CD14-positive monocyte (primary cell): ENCODE measurements at regions not wholly inside any gene's neighbourhood (a gene's known extent, or its start where the extent isn't known, plus 50 kb on each side); places are given as distances from the start of the nearest gene placed in this dataset.
A peak's percentile ranks its signal among the peaks of the same experiment; 100 is the strongest.

Experiments used
- DNase-seq, 3 donors: peaks; one replicate each; pipeline ENCODE4 v3.0.0-alpha.2; 2011 to 2022
- H2AFZ ChIP-seq: 2 replicates; pipeline ENCODE4 v1.6.0; 2012; ENCODE audit warnings: mild to moderate bottlenecking, low read depth, low read length, inconsistent platforms; ENCODE audit not compliant: insufficient read depth, poor library complexity, severe bottlenecking
- H3K27ac ChIP-seq, 2 donors: 1 replicate in 1 of 2; 2 replicates in 1 of 2; pipeline ENCODE4 v1.5.1; 2012 to 2013; ENCODE audit warnings: low read length in 2 of 2, control low read depth in 1 of 2, inconsistent platforms in 1 of 2, low read depth in 1 of 2, mild to moderate bottlenecking in 1 of 2
- H3K27me3 ChIP-seq, 2 donors: one replicate each; pipeline versions ENCODE4 v1.6.0 to v1.6.1; 2011 to 2013; ENCODE audit warnings: low read length in 2 of 2; ENCODE audit not compliant: control insufficient read depth in 2 of 2, insufficient read depth in 2 of 2
- H3K36me3 ChIP-seq, 2 donors: replicated peaks in 1 of 2; 1 replicate in 1 of 2; 2 replicates in 1 of 2; pipeline versions ENCODE4 v1.5.1 to v1.6.1; 2012 to 2013; ENCODE audit warnings: low read length in 2 of 2, control low read depth in 1 of 2, inconsistent platforms in 1 of 2, mild to moderate bottlenecking in 1 of 2; ENCODE audit not compliant: insufficient read depth in 2 of 2, control insufficient read depth in 1 of 2
- H3K4me1 ChIP-seq, 2 donors: 1 replicate in 1 of 2; 2 replicates in 1 of 2; pipeline versions ENCODE4 v1.5.1 to v1.6.1; 2012 to 2013; ENCODE audit warnings: low read length in 2 of 2, control low read depth in 1 of 2, inconsistent platforms in 1 of 2, mild to moderate bottlenecking in 1 of 2, moderate library complexity in 1 of 2; ENCODE audit not compliant: insufficient read depth in 2 of 2, control insufficient read depth in 1 of 2
- H3K4me2 ChIP-seq: replicated peaks from 2 replicates; pipeline ENCODE3; 2012; ENCODE audit warnings: low read length, moderate library complexity, mild to moderate bottlenecking; ENCODE audit not compliant: poor library complexity, severe bottlenecking; ENCODE audit errors: extremely low read depth
- H3K4me3 ChIP-seq, 3 experiments: fragments of 200-600 bp in 1 of 3; sonication (generic) in 1 of 3; replicated peaks in 1 of 3; 1 replicate in 2 of 3; 2 replicates in 1 of 3; pipeline ENCODE4 v1.5.1; 2011 to 2013; ENCODE audit warnings: low read length in 3 of 3, mild to moderate bottlenecking in 3 of 3, control low read depth in 2 of 3, low read depth in 2 of 3, inconsistent platforms in 1 of 3, moderate library complexity in 1 of 3
- H3K79me2 ChIP-seq: 2 replicates; pipeline ENCODE4 v1.6.0; 2012; ENCODE audit warnings: mild to moderate bottlenecking, control low read depth, inconsistent platforms, low read length, moderate library complexity; ENCODE audit not compliant: insufficient read depth
- H3K9ac ChIP-seq: 2 replicates; pipeline ENCODE4 v1.6.0; 2017; ENCODE audit warnings: low read length, mild to moderate bottlenecking; ENCODE audit not compliant: insufficient read depth, poor library complexity, severe bottlenecking
- H3K9me3 ChIP-seq, 2 donors: replicated peaks in 1 of 2; 1 replicate in 1 of 2; 2 replicates in 1 of 2; pipeline versions ENCODE4 v1.5.1 to v1.6.1; 2012 to 2013; ENCODE audit warnings: low read length in 2 of 2, control low read depth in 1 of 2; ENCODE audit not compliant: control insufficient read depth in 1 of 2, insufficient read depth in 1 of 2
- H4K20me1 ChIP-seq: 2 replicates; pipeline ENCODE4 v1.6.0; 2012; ENCODE audit warnings: mild to moderate bottlenecking, low read length, control low read depth, moderate library complexity; ENCODE audit not compliant: insufficient read depth
- H3K27ac Mint-ChIP-seq, 7 donors: one replicate each; pipeline ENCODE4 v1.8.0; 2020; ENCODE audit warnings: mild to moderate bottlenecking in 7 of 7, mixed read lengths in 7 of 7, moderate library complexity in 6 of 7, inconsistent platforms in 2 of 7
- H3K27me3 Mint-ChIP-seq, 3 donors: one replicate each; pipeline ENCODE4 v1.8.0; 2021 to 2022; ENCODE audit warnings: low read depth in 3 of 3, mild to moderate bottlenecking in 3 of 3, mixed read lengths in 3 of 3, moderate library complexity in 3 of 3, inconsistent platforms in 1 of 3
- H3K36me3 Mint-ChIP-seq, 2 donors: one replicate each; pipeline ENCODE4 v1.8.0; 2020; ENCODE audit warnings: mixed read lengths in 2 of 2, inconsistent platforms in 1 of 2, mild to moderate bottlenecking in 1 of 2
- H3K4me1 Mint-ChIP-seq: one replicate; pipeline ENCODE4 v1.8.0; 2020; ENCODE audit warnings: mild to moderate bottlenecking, mixed read lengths
- H3K4me3 Mint-ChIP-seq, 2 donors: one replicate each; pipeline ENCODE4 v1.8.0; 2020; ENCODE audit warnings: mild to moderate bottlenecking in 2 of 2, mixed read lengths in 2 of 2, moderate library complexity in 1 of 2
- H3K9me3 Mint-ChIP-seq, 7 donors: one replicate each; pipeline ENCODE4 v1.8.0; 2020 to 2022; ENCODE audit warnings: mixed read lengths in 7 of 7, mild to moderate bottlenecking in 6 of 7, moderate library complexity in 6 of 7, inconsistent platforms in 2 of 7
- WGBS: methylation state at CpG from one replicate; pipeline ENCODE4 v1.1.5; 2013; ENCODE audit warnings: missing lambda C conversion rate; ENCODE audit not compliant: insufficient coverage; 5-methylcytosine and 5-hydroxymethylcytosine counted together
- intact Hi-C, 2 donors: fragments of 100-400 bp; cut with micrococcal nuclease; formaldehyde crosslinking; loops; one replicate each; pipeline versions ENCODE4 v1.15.0 to v1.15.1; 2023
- TF ChIP-seq, protein P1 (sequence below): fragments of 200-600 bp; IDR thresholded peaks from one replicate; pipeline ENCODE4 v1.8.0; 2022; ENCODE audit warnings: antibody characterized with exemption, mild to moderate bottlenecking

DNA sequence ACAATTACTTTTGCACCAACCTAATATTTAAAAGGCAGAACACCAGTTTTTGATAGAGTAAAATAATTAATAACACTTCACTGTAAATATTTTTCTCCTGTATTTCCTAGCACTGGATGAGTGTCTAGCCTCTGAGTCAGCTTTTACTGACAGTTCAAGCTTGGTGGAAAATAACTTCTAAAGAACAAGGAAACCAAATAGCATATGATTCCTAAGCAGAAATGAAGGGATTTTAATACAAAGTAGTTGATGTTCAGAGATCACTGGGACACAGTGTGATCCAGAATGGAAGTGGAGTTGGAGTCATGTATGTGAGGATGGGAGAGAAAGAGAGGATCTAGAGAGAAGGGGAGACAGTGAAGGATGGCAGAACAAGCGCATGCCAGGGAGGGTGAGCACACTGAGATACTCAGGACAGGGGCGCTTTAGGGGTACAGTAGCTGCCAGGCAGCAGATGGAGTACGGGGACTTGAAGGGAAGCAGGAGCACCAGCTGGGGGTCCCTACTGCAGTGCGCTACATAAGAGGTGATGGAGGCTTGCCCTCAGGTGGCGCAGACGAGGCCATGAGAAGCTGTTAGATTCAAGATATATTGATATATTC, 117.9 kb upstream of the KLF6 start:
- Histone ChIP-seq H2AFZ (no peak overlapping the region), H3K4me2 (no peak overlapping the region), H4K20me1 (no peaks in the 10 kb centered on the region), H3K79me2 (no peaks in the 10 kb centered on the region), H3K9me3 (no peaks in the 10 kb centered on the region), H3K4me3 (no peak overlapping the region), H3K36me3 (no peaks in the 10 kb centered on the region), H3K27me3 (no peaks in the 10 kb centered on the region), H3K27ac (peak overlapping the region in 1 of 2 donors; percentile 63), H3K9ac (no peak overlapping the region), H3K4me1 (no peaks in the 10 kb centered on the region)
- 100% methylated on average over 3 of the region's 6 CpGs for WGBS
- H3K9me3 Mint-ChIP-seq: peaks cover 0 to 3% (median 0%) of the 10 kb centered on the region in 7 donors
- no peaks in the 10 kb centered on the region for H3K36me3 Mint-ChIP-seq
- intact Hi-C loops: no loop called here
- no peak overlapping the region for H3K4me3 Mint-ChIP-seq
- TF ChIP-seq, protein P1, sequence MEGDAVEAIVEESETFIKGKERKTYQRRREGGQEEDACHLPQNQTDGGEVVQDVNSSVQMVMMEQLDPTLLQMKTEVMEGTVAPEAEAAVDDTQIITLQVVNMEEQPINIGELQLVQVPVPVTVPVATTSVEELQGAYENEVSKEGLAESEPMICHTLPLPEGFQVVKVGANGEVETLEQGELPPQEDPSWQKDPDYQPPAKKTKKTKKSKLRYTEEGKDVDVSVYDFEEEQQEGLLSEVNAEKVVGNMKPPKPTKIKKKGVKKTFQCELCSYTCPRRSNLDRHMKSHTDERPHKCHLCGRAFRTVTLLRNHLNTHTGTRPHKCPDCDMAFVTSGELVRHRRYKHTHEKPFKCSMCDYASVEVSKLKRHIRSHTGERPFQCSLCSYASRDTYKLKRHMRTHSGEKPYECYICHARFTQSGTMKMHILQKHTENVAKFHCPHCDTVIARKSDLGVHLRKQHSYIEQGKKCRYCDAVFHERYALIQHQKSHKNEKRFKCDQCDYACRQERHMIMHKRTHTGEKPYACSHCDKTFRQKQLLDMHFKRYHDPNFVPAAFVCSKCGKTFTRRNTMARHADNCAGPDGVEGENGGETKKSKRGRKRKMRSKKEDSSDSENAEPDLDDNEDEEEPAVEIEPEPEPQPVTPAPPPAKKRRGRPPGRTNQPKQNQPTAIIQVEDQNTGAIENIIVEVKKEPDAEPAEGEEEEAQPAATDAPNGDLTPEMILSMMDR: no peak
- peaks cover 11% of the 10 kb centered on the region for H3K4me1 Mint-ChIP-seq
- no peaks in the 10 kb centered on the region for H3K27me3 Mint-ChIP-seq
- peak overlapping the region in 6 of 7 donors; percentile 36 to 84 (median 60) for H3K27ac Mint-ChIP-seq
- DNase-seq: peak in 1 of 3 donors; percentile 21

DNA sequence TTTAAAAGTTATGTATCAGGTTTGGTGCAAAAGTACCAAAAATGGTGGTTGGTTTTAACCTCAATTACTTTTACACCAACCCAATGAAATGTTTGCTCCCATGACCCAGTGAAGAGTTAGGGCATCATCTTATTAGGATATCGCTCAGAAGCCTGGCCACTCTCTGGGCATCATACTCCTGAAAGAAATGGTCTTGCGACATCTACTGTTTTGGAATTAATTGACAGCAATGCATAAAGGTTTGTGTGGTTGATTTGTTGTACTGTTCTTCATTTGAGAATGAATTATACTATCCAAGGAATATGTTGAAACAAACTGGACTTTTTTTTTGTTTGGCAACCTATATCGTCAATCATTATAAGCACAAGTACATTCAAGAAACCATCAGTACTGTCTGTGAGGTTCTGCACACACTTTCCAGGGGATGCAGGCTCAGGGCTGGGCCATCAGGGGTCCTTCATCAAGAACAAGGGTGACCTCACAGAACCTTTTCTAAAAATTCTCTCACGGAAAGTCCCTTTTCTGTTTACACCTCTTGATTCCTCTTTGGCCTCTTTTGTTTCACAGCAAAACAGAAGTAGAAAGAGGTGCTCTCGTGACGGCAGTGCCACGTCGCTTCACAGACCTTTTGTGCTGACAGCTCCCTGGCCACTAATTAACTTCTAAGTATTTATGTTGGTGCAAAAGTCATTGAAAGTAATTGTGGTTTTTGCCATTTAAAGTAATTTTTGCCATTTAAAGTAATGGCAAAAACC, 117.2 kb upstream of the KLF6 start:
- H3K36me3 ChIP-seq: no peaks in the 10 kb centered on the region
- peak; percentile 51 to 79 (median 61) for DNase-seq
- Mint-ChIP-seq H3K27me3 (no peaks in the 10 kb centered on the region), H3K36me3 (no peaks in the 10 kb centered on the region), H3K4me3 (no peak overlapping the region), H3K27ac (peak overlapping the region; percentile 30 to 85 (median 63)), H3K4me1 (peaks cover 11% of the 10 kb centered on the region), H3K9me3 (peaks cover 0 to 3% (median 0%) of the 10 kb centered on the region in 7 donors)
- no peak overlapping the region for H2AFZ ChIP-seq
- no peak overlapping the region for H3K4me2 ChIP-seq
- H3K79me2 ChIP-seq: no peaks in the 10 kb centered on the region
- H3K9ac ChIP-seq: no peak overlapping the region
- H3K27me3 ChIP-seq: no peaks in the 10 kb centered on the region
- H4K20me1 ChIP-seq: no peaks in the 10 kb centered on the region
- no peaks in the 10 kb centered on the region for H3K9me3 ChIP-seq
- WGBS: 50% methylated on average over 2 of the region's 8 CpGs
- intact Hi-C loops: no loop called here
- peak overlapping the region in 1 of 2 donors; percentile 63 for H3K27ac ChIP-seq
- TF ChIP-seq, protein P1: no peak
- no peak overlapping the region for H3K4me3 ChIP-seq
- no peaks in the 10 kb centered on the region for H3K4me1 ChIP-seq
